HG03108 (cell line): ENCODE measurements at regions not wholly inside any gene's neighbourhood (a gene's known extent, or its start where the extent isn't known, plus 50 kb on each side); places are given as distances from the start of the nearest gene placed in this dataset.
"Not testable (repeated sequence)": the region's sequence is repeated elsewhere in the genome, so short reads cannot be mapped to it uniquely, and the experiment has no call there.

ENCODE experiments used
- ATAC-seq: cut with Tn5 transposase; IDR thresholded peaks from one replicate; pipeline ENCODE4 v1.9.1; 2021; ENCODE audit warnings: moderate library complexity; ENCODE audit not compliant: unreplicated experiment

GRCh38 chr12:17361224-17361623 lies 728.8 kb downstream of the RERGL start:
- no peak for ATAC-seq

- no peak for ATAC-seq
Observed at GRCh38 chr12:17358835-17359234, 731.2 kb downstream of the RERGL start.

GRCh38 chr12:17357396-17357795 lies 732.6 kb downstream of the RERGL start:
- ATAC-seq = no peak

- ATAC-seq = no peak
Observed at GRCh38 chr12:17352164-17352563, 737.8 kb downstream of the RERGL start.

- no peak for ATAC-seq
Observed at GRCh38 chr12:17348311-17348710, 741.7 kb downstream of the RERGL start.

GRCh38 chr12:17344649-17345048 lies 738.7 kb upstream of the LMO3 start:
- ATAC-seq = no peak

GRCh38 chr12:17342381-17342961 lies 736.5 kb upstream of the LMO3 start:
- no peak for ATAC-seq

- no peak for ATAC-seq
Observed at GRCh38 chr12:17335487-17335886, 729.5 kb upstream of the LMO3 start.

GRCh38 chr12:17334784-17335183 lies 728.8 kb upstream of the LMO3 start:
- ATAC-seq = no peak

GRCh38 chr12:17333287-17333686 lies 727.3 kb upstream of the LMO3 start:
- no peak for ATAC-seq

- no peak for ATAC-seq
Observed at GRCh38 chr12:17326649-17327048, 720.7 kb upstream of the LMO3 start.

GRCh38 chr12:17322090-17322489 lies 716.1 kb upstream of the LMO3 start:
- ATAC-seq = no peak

GRCh38 chr12:17304503-17305347 lies 698.8 kb upstream of the LMO3 start:
- ATAC-seq = no peak

GRCh38 chr12:17302001-17302400 lies 696.0 kb upstream of the LMO3 start:
- no peak for ATAC-seq

- ATAC-seq = no peak
Observed at GRCh38 chr12:17301544-17301943, 695.6 kb upstream of the LMO3 start.

- no peak for ATAC-seq
Observed at GRCh38 chr12:17296882-17297281, 690.9 kb upstream of the LMO3 start.

- no peak for ATAC-seq
Observed at GRCh38 chr12:17286874-17287273, 680.9 kb upstream of the LMO3 start.

GRCh38 chr12:17284873-17285272 lies 678.9 kb upstream of the LMO3 start:
- no peak for ATAC-seq

- no peak for ATAC-seq
Observed at GRCh38 chr12:17283563-17283962, 677.6 kb upstream of the LMO3 start.

GRCh38 chr12:17282169-17282568 lies 676.2 kb upstream of the LMO3 start:
- not testable (repeated sequence) for ATAC-seq

- ATAC-seq = no peak
Observed at GRCh38 chr12:17278946-17279345, 673.0 kb upstream of the LMO3 start.

GRCh38 chr12:17276196-17276595 lies 670.2 kb upstream of the LMO3 start:
- no peak for ATAC-seq

GRCh38 chr12:17266856-17267255 lies 660.9 kb upstream of the LMO3 start:
- no peak for ATAC-seq
